ENCODE measurements at regions not wholly inside any gene's neighbourhood (a gene's known extent, or its start where the extent isn't known, plus 50 kb on each side); places are given as distances from the start of the nearest gene placed in this dataset.
A peak's percentile ranks its signal among the peaks of the same experiment; 100 is the strongest.
"Not testable (repeated sequence)": the region's sequence is repeated elsewhere in the genome, so short reads cannot be mapped to it uniquely, and the experiment has no call there.

GRCh38 chrX:18102006-18102405 lies 118.7 kb downstream of the BEND2 start:
- DNase-seq: no peak

- DNase-seq: no peak
Measured at GRCh38 chrX:18101087-18101486, 119.6 kb downstream of the BEND2 start.

GRCh38 chrX:18099745-18100144 lies 120.9 kb downstream of the BEND2 start:
- no peak for DNase-seq

GRCh38 chrX:18098763-18099162 lies 121.9 kb downstream of the BEND2 start:
- no peak for DNase-seq

GRCh38 chrX:18076434-18076833 lies 144.3 kb downstream of the BEND2 start:
- no peak for DNase-seq

GRCh38 chrX:18075603-18076002 lies 145.1 kb downstream of the BEND2 start:
- peak; percentile 93 for DNase-seq

- DNase-seq: not testable (repeated sequence)
Measured at GRCh38 chrX:18068045-18068444, 152.6 kb downstream of the BEND2 start.

- DNase-seq: peak; percentile 51
Measured at GRCh38 chrX:18065956-18066355, 154.7 kb downstream of the BEND2 start.

- DNase-seq: no peak
Measured at GRCh38 chrX:18051690-18052089, 169.0 kb downstream of the BEND2 start.

- no peak for DNase-seq
Measured at GRCh38 chrX:18047491-18047890, 173.2 kb downstream of the BEND2 start.

- no peak for DNase-seq
Measured at GRCh38 chrX:18045436-18045835, 175.2 kb downstream of the BEND2 start.

GRCh38 chrX:18042776-18043175 lies 177.9 kb downstream of the BEND2 start:
- DNase-seq: no peak

- DNase-seq: no peak
Measured at GRCh38 chrX:18041656-18042055, 179.0 kb downstream of the BEND2 start.

- DNase-seq: no peak
Measured at GRCh38 chrX:18039023-18039422, 177.9 kb upstream of the RAI2 start.

GRCh38 chrX:18036394-18036793 lies 175.3 kb upstream of the RAI2 start:
- DNase-seq: no peak

- no peak for DNase-seq
Measured at GRCh38 chrX:18034945-18035344, 173.8 kb upstream of the RAI2 start.

GRCh38 chrX:18034504-18034903 lies 173.4 kb upstream of the RAI2 start:
- no peak for DNase-seq

- no peak for DNase-seq
Measured at GRCh38 chrX:18032486-18033221, 171.6 kb upstream of the RAI2 start.

- no peak for DNase-seq
Measured at GRCh38 chrX:18031726-18032375, 170.8 kb upstream of the RAI2 start.

GRCh38 chrX:18030656-18031055 lies 169.6 kb upstream of the RAI2 start:
- DNase-seq: not testable (repeated sequence)

GRCh38 chrX:18026166-18026565 lies 165.1 kb upstream of the RAI2 start:
- peak; percentile 3 for DNase-seq

GRCh38 chrX:18017411-18017810 lies 156.3 kb upstream of the RAI2 start:
- no peak for DNase-seq

- DNase-seq: no peak
Measured at GRCh38 chrX:18016941-18017340, 155.8 kb upstream of the RAI2 start.

GRCh38 chrX:18010253-18010652 lies 149.2 kb upstream of the RAI2 start:
- peak; percentile 91 for DNase-seq

GRCh38 chrX:18003876-18004275 lies 142.8 kb upstream of the RAI2 start:
- DNase-seq: no peak

Data from DMS53 (cell line).